Osteoblast (primary cell): ENCODE measurements at regions not wholly inside any gene's neighbourhood (a gene's known extent, or its start where the extent isn't known, plus 50 kb on each side); places are given as distances from the start of the nearest gene placed in this dataset.

Source experiments
- DNase-seq: peaks from one replicate; pipeline ENCODE4 v3.0.0; 2011; ENCODE audit warnings: low spot score, mixed read lengths; ENCODE audit not compliant: insufficient read length; ENCODE audit errors: missing footprints
- H2AFZ ChIP-seq: 2 replicates; pipeline ENCODE4 v1.6.0; 2011; ENCODE audit warnings: mild to moderate bottlenecking, low read length
- H3K27ac ChIP-seq: 2 replicates; pipeline ENCODE4 v1.5.1; 2011; ENCODE audit warnings: mild to moderate bottlenecking, low read depth, low read length, moderate library complexity
- H3K27me3 ChIP-seq: 2 replicates; pipeline ENCODE4 v1.6.0; 2012; ENCODE audit warnings: mild to moderate bottlenecking, control low read depth, inconsistent platforms, low read length, moderate library complexity; ENCODE audit not compliant: insufficient read depth
- H3K36me3 ChIP-seq: 2 replicates; pipeline ENCODE4 v1.5.1; 2011; ENCODE audit warnings: mild to moderate bottlenecking, low read length, control low read depth, moderate library complexity; ENCODE audit not compliant: insufficient read depth
- H3K4me1 ChIP-seq: 2 replicates; pipeline ENCODE4 v1.5.1; 2011; ENCODE audit warnings: mild to moderate bottlenecking, low read length, control low read depth, moderate library complexity; ENCODE audit not compliant: insufficient read depth
- H3K4me2 ChIP-seq: 2 replicates; pipeline ENCODE4 v1.6.0; 2011; ENCODE audit warnings: mild to moderate bottlenecking, low read length; ENCODE audit not compliant: insufficient read depth
- H3K4me3 ChIP-seq: fragments of 200-600 bp; sonication (generic); 3 replicates; pipeline ENCODE4 v1.5.1; 2012; ENCODE audit warnings: mild to moderate bottlenecking, low read length, inconsistent platforms; ENCODE audit not compliant: insufficient read depth
- H3K79me2 ChIP-seq: 2 replicates; pipeline ENCODE4 v1.6.0; 2012; ENCODE audit warnings: mild to moderate bottlenecking, low read length, control low read depth, inconsistent platforms; ENCODE audit not compliant: insufficient read depth
- H3K9me3 ChIP-seq: 2 replicates; pipeline ENCODE4 v1.5.1; 2011; ENCODE audit warnings: low read depth, low read length, control low read depth
- H4K20me1 ChIP-seq: 2 replicates; pipeline ENCODE4 v1.6.0; 2012; ENCODE audit warnings: mild to moderate bottlenecking, low read length, control low read depth; ENCODE audit not compliant: insufficient read depth
- TF ChIP-seq, protein P1 (sequence below): IDR thresholded peaks from 2 replicates; pipeline ENCODE4 v1.5.1; 2011; ENCODE audit warnings: mild to moderate bottlenecking, low read depth, low read length, moderate library complexity; ENCODE audit errors: extremely low read depth

DNA sequence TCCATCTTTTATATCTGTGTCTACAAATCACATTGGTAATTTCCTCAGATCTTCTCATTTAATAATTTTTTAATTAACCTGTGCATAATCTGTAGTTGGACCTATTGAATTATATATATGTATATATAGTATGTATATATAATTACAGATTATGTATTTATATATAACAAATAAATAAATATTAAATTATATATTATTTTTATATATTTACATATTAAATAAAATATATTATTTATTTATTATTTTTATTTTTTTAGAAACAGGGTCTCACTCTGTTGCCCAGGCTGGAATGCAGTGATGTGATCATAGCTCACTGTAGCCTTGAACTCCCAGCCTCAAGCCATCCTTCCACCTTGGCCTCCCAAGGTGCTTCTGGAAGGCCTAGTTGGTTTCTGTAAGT lies 197.9 kb downstream of the FGF9 start:
- H3K36me3 ChIP-seq = no peaks in the 10 kb centered on the region
- no peak overlapping the region for H2AFZ ChIP-seq
- H3K79me2 ChIP-seq = no peaks in the 10 kb centered on the region
- no peaks in the 10 kb centered on the region for H3K27me3 ChIP-seq
- no peak overlapping the region for H3K4me2 ChIP-seq
- H3K27ac ChIP-seq = no peak overlapping the region
- no peak overlapping the region for H3K4me3 ChIP-seq
- H3K4me1 ChIP-seq = no peaks in the 10 kb centered on the region
- TF ChIP-seq, protein P1, sequence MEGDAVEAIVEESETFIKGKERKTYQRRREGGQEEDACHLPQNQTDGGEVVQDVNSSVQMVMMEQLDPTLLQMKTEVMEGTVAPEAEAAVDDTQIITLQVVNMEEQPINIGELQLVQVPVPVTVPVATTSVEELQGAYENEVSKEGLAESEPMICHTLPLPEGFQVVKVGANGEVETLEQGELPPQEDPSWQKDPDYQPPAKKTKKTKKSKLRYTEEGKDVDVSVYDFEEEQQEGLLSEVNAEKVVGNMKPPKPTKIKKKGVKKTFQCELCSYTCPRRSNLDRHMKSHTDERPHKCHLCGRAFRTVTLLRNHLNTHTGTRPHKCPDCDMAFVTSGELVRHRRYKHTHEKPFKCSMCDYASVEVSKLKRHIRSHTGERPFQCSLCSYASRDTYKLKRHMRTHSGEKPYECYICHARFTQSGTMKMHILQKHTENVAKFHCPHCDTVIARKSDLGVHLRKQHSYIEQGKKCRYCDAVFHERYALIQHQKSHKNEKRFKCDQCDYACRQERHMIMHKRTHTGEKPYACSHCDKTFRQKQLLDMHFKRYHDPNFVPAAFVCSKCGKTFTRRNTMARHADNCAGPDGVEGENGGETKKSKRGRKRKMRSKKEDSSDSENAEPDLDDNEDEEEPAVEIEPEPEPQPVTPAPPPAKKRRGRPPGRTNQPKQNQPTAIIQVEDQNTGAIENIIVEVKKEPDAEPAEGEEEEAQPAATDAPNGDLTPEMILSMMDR = no peak
- DNase-seq = no peak
- no peaks in the 10 kb centered on the region for H3K9me3 ChIP-seq
- H4K20me1 ChIP-seq = no peaks in the 10 kb centered on the region

DNA sequence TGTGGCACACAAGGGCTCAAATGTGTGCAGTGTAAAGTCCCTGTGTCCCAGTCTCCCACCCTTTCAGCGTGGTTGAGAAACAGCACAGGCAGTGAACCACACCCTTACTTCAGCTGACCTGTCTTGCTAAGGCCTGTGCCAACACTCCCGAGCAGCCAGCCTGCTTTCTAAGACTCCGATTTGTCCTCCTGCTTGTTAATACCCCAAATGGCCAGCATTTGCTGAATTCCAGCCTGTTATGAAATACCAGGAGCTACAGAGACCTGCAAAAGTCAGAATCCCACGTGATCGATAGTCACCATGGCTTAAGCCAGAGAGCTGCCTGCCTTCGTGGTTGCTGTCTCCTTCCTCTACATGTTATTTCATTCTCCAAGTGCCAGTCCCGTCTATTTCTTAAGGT lies 200.5 kb downstream of the FGF9 start:
- Histone ChIP-seq H3K27me3 (no peaks in the 10 kb centered on the region), H3K27ac (no peak overlapping the region)
- no peak for DNase-seq

DNA sequence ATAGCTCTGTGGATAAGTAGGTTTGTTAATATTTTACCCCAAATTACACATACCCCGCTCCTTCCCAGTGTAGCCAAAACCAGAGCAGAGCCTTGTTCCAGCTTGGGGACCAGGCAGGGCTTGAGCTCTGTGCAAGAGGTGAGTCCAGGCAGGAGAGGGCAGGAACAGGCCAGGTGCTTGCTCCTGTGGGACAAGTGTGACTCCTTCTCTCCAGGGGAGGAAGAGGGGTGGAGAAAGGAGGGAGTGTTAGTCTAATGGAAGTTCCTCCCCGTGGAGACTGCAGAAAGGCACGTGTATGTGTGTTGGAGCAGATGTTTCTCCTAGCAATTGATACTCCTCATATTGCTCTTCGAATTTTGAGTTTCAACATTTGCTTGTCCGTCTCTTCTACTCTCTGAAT lies 201.0 kb downstream of the FGF9 start:
- Histone ChIP-seq H3K79me2 (no peaks in the 10 kb centered on the region), H3K27me3 (no peaks in the 10 kb centered on the region), H3K36me3 (no peaks in the 10 kb centered on the region), H3K27ac (no peak overlapping the region), H3K9me3 (no peaks in the 10 kb centered on the region), H3K4me1 (no peaks in the 10 kb centered on the region), H2AFZ (no peak overlapping the region), H3K4me3 (no peak overlapping the region), H4K20me1 (no peaks in the 10 kb centered on the region), H3K4me2 (no peak overlapping the region)
- DNase-seq = no peak
- TF ChIP-seq, protein P1 = no peak

More for the DNA sequence above, 200.5 kb downstream of the FGF9 start:
- no peaks in the 10 kb centered on the region for H3K36me3 ChIP-seq
- H2AFZ ChIP-seq = no peak overlapping the region
- H3K4me2 ChIP-seq = no peak overlapping the region
- TF ChIP-seq, protein P1 = no peak
- no peaks in the 10 kb centered on the region for H4K20me1 ChIP-seq
- H3K9me3 ChIP-seq = no peaks in the 10 kb centered on the region
- H3K4me3 ChIP-seq = no peak overlapping the region
- no peaks in the 10 kb centered on the region for H3K4me1 ChIP-seq
- H3K79me2 ChIP-seq = no peaks in the 10 kb centered on the region

DNA sequence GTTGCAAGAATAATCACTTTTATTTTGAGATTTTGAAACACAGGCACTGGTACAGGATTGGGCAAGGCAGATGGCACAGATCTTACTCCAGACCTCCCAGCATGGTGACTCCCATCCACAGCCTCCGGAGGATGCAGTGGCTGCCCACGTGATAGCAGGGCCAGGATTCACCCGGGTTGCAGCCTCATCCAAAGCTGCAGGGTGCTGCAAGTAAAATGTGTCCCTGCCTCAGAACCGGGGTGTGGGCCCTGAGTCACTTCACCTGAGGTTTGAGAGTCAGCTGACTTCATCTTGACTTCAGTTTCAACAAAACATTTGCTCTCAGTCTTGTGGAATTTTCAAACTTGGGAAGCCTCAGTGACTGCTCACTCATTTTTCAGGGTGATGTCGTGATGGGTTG lies 201.9 kb downstream of the FGF9 start:
- Histone ChIP-seq H3K27me3 (no peaks in the 10 kb centered on the region), H3K36me3 (no peaks in the 10 kb centered on the region), H3K4me2 (no peak overlapping the region), H3K4me3 (no peak overlapping the region), H2AFZ (no peak overlapping the region), H3K9me3 (no peaks in the 10 kb centered on the region), H4K20me1 (no peaks in the 10 kb centered on the region), H3K4me1 (no peaks in the 10 kb centered on the region), H3K79me2 (no peaks in the 10 kb centered on the region), H3K27ac (no peak overlapping the region)
- TF ChIP-seq, protein P1 = no peak
- DNase-seq = no peak
